Fibroblast of skin of right quadriceps (primary cell): ENCODE measurements at regions not wholly inside any gene's neighbourhood (a gene's known extent, or its start where the extent isn't known, plus 50 kb on each side); places are given as distances from the start of the nearest gene placed in this dataset.
"Not testable (repeated sequence)": the region's sequence is repeated elsewhere in the genome, so short reads cannot be mapped to it uniquely, and the experiment has no call there.

Experiments used
- DNase-seq: peaks from one replicate; pipeline ENCODE4 v3.0.0-alpha.2; 2013

- DNase-seq, result no peak
These were observed 50.4 kb downstream of the KATNIP start for GRCh38 chr16:27600381-27600780.

- no peak for DNase-seq
These were observed 52.2 kb downstream of the KATNIP start for GRCh38 chr16:27602103-27602502.

GRCh38 chr16:27605500-27606106 is 55.7 kb downstream of the KATNIP start:
- DNase-seq, result peak; percentile 32

GRCh38 chr16:27611340-27611739 is 61.4 kb downstream of the KATNIP start:
- DNase-seq, result no peak

- no peak for DNase-seq
These were observed 63.4 kb downstream of the KATNIP start for GRCh38 chr16:27613238-27613791.

GRCh38 chr16:27617665-27618064 is 67.7 kb downstream of the KATNIP start:
- DNase-seq, result no peak

- DNase-seq, result no peak
These were observed 68.2 kb downstream of the KATNIP start for GRCh38 chr16:27618165-27618564.

- DNase-seq, result no peak
These were observed 68.8 kb downstream of the KATNIP start for GRCh38 chr16:27618606-27619327.

GRCh38 chr16:27620541-27620940 is 70.6 kb downstream of the KATNIP start:
- DNase-seq, result no peak

- no peak for DNase-seq
These were observed 74.5 kb downstream of the KATNIP start for GRCh38 chr16:27624154-27625049.

- no peak for DNase-seq
These were observed 75.2 kb downstream of the KATNIP start for GRCh38 chr16:27625050-27625697.

GRCh38 chr16:27627136-27627535 is 77.2 kb downstream of the KATNIP start:
- DNase-seq, result no peak

GRCh38 chr16:27628241-27628942 is 78.4 kb downstream of the KATNIP start:
- DNase-seq, result no peak

- DNase-seq, result not testable (repeated sequence)
These were observed 79.1 kb downstream of the KATNIP start for GRCh38 chr16:27628943-27629462.

GRCh38 chr16:27632216-27632615 is 82.3 kb downstream of the KATNIP start:
- DNase-seq, result no peak

GRCh38 chr16:27633221-27633620 is 83.3 kb downstream of the KATNIP start:
- no peak for DNase-seq

- DNase-seq, result no peak
These were observed 83.8 kb downstream of the KATNIP start for GRCh38 chr16:27633721-27634120.

- DNase-seq, result no peak
These were observed 84.8 kb downstream of the KATNIP start for GRCh38 chr16:27634779-27635178.

GRCh38 chr16:27636453-27637240 is 86.7 kb downstream of the KATNIP start:
- DNase-seq, result no peak

- no peak for DNase-seq
These were observed 89.1 kb downstream of the KATNIP start for GRCh38 chr16:27638833-27639560.
